ENCODE measurements at regions not wholly inside any gene's neighbourhood (a gene's known extent, or its start where the extent isn't known, plus 50 kb on each side); places are given as distances from the start of the nearest gene placed in this dataset.

- no peak for DNase-seq (ENCODE audit: low read depth)
Observed at GRCh38 chr5:133685402-133686018, 73.2 kb upstream of the FSTL4 start.

GRCh38 chr5:133683646-133684596 lies 71.6 kb upstream of the FSTL4 start:
- no peak for DNase-seq (ENCODE audit: low read depth)

- DNase-seq (ENCODE audit: low read depth) = no peak
Observed at GRCh38 chr5:133682451-133682850, 70.1 kb upstream of the FSTL4 start.

- DNase-seq (ENCODE audit: low read depth) = no peak
Observed at GRCh38 chr5:133681896-133682295, 69.6 kb upstream of the FSTL4 start.

GRCh38 chr5:133680830-133681565 lies 68.7 kb upstream of the FSTL4 start:
- DNase-seq (ENCODE audit: low read depth) = no peak

- DNase-seq (ENCODE audit: low read depth) = no peak
Observed at GRCh38 chr5:133679534-133679933, 67.2 kb upstream of the FSTL4 start.

- no peak for DNase-seq (ENCODE audit: low read depth)
Observed at GRCh38 chr5:133675376-133676154, 63.2 kb upstream of the FSTL4 start.

- no peak for DNase-seq (ENCODE audit: low read depth)
Observed at GRCh38 chr5:133670336-133670735, 58.0 kb upstream of the FSTL4 start.

GRCh38 chr5:133669472-133669871 lies 57.1 kb upstream of the FSTL4 start:
- DNase-seq (ENCODE audit: low read depth) = no peak

GRCh38 chr5:133668458-133668857 lies 56.1 kb upstream of the FSTL4 start:
- DNase-seq (ENCODE audit: low read depth) = no peak

GRCh38 chr5:133667217-133667616 lies 54.9 kb upstream of the FSTL4 start:
- DNase-seq (ENCODE audit: low read depth) = no peak

- no peak for DNase-seq (ENCODE audit: low read depth)
Observed at GRCh38 chr5:133665571-133665970, 53.2 kb upstream of the FSTL4 start.

GRCh38 chr5:133664422-133664821 lies 52.1 kb upstream of the FSTL4 start:
- no peak for DNase-seq (ENCODE audit: low read depth)

GRCh38 chr5:133663397-133664054 lies 51.2 kb upstream of the FSTL4 start:
- no peak for DNase-seq (ENCODE audit: low read depth)

- no peak for DNase-seq (ENCODE audit: low read depth)
Observed at GRCh38 chr5:133662578-133662977, 50.2 kb upstream of the FSTL4 start.

All from stimulated activated CD8-positive, alpha-beta memory T cell treated with anti-CD3 and anti-CD28 coated beads, Interleukin-12 subunit alpha, Interleukin-12 subunit beta, amount 100 ng/mL, for 1 hour (primary cell).